ENCODE measurements at regions not wholly inside any gene's neighbourhood (a gene's known extent, or its start where the extent isn't known, plus 50 kb on each side); places are given as distances from the start of the nearest gene placed in this dataset.
"Not testable (repeated sequence)": the region's sequence is repeated elsewhere in the genome, so short reads cannot be mapped to it uniquely, and the experiment has no call there.

DNA sequence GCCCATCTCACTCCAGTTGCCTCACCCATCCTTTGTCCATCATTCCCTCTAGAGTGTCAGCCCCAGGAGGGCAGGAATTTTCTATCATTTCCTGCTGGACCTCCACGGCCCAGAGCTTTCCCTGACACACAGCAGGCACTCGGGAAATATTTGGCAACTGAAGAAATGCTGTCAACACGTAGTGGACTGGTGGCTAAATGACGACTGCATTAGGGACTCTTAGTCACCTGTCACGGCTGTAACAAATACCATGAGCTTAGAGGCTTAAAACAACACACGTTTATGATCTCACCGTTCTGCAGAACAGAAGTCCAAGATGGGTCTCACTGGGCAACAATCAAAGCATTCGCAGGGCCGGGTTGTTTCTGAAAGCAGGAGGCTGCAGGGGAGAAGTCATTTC is 91.3 kb downstream of the PHETA1 start:
- ATAC-seq = no peak
- intact Hi-C loops (cut with DNase I) = no loop called here
- no peak for DNase-seq

- DNase-seq (no peak), ATAC-seq (no peak)
- intact Hi-C loops (cut with DNase I) = no loop called here
These were observed 92.7 kb downstream of the PHETA1 start for GRCh38 chr12:111276146-111276545.

DNA sequence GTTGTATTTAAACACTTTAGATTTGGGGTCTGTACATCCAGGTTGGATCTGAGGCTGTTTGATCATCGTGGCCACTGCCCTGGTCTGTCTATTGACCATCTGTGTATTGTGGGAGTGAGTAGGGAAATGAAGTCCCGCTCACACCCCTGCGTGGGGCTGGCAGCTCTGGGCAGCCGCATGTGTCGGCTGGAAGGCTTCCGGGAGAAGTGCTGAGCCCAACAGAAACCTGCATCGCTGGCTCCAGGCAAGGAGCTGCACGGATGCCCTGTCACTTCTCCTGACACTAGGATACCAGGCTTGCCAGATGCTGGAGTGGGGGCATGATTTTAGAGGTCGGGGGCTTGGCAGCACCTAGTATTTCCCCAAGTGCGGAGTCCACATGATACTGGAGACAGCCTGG is 93.6 kb downstream of the PHETA1 start:
- ATAC-seq (no peak), DNase-seq (no peak)
- intact Hi-C loops (cut with DNase I) = no loop called here

GRCh38 chr12:111274777-111275176 is 94.1 kb downstream of the PHETA1 start:
- DNase-seq (no peak), ATAC-seq (no peak)
- intact Hi-C loops (cut with DNase I) = no loop called here

DNA sequence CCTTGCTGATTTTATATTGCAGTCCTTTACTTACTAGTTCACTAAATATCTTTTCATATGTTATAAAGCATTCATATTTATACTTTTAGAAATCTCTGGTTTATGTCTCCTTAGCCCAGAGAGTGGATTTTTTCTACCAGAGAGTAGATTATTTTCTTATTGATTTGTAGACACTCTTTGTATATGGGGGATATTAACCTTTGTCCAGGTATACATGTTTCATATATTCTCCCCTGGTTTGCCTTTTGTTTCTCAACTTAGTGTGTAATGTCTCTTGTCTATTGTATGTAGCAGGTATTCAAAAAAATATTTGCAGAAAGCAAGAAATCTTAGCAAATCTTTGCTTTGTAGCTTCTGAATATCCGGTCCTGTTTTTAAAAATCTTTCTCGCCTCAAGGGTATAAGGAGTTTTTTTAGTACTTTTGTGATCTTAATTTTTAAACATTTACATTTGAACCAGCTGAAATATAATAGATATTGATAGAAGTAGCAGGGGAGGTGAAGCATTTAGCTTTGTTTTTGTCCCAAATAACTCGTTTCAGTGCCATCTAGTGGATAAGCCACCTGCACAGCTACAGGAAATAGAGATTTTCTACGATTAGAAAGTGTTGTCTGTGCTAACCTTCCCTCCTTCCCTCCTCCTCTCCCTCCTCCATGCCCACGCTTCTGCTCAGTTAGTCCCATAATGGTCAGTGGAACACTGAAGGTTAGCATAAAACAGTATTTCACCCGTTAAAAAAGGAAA is 97.0 kb downstream of the PHETA1 start:
- no peak for ATAC-seq
- intact Hi-C loops (cut with DNase I) = no loop called here

DNA sequence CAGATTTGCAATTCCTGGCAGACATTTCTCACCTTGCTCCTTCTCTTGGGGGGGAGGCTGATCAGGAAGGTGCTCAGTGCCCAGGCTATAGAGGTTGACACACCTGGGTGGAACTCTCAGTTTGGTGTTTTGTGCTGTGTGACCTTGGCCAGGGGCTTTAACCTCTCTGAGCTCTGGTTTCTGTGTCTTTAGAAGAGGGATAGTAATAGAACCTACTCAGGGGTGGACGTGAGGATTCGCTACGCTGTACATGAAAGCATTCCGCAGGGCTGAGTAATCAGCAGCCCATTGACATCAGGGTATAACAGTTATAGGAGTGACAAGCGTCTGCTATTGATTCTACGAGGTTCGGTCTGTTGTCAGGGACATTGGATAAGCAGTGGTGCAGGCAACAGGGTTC is 98.1 kb downstream of the PHETA1 start:
- no peak for DNase-seq
- no peak for ATAC-seq
- intact Hi-C loops (cut with DNase I) = no loop called here

More for the DNA sequence above, 97.0 kb downstream of the PHETA1 start:
- no peak for DNase-seq

- intact Hi-C loops (cut with DNase I) = no loop called here
- ATAC-seq (no peak), DNase-seq (no peak)
These were observed 98.7 kb downstream of the PHETA1 start for GRCh38 chr12:111270239-111270638.

DNA sequence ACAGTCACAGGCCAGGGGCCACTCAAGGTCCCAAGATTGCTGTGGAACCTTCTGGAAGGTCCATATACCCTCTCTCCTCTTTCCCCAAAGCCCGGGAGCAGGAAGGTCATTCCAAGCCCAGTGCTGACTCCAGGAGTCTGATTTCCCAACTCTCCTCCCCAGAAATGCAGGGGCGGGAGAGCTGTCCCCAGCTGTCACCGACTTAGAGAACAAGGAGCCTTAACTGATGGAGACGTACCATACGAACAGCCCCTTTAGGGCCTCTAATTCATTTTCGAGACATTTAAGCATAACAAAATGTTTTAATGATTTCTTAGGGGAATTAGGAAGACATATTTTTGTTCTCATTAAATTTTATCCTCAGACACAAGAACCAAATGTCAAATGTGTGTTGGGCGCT is 99.2 kb downstream of the PHETA1 start:
- intact Hi-C loops (cut with DNase I) = no loop called here
- DNase-seq (no peak), ATAC-seq (no peak)

DNA sequence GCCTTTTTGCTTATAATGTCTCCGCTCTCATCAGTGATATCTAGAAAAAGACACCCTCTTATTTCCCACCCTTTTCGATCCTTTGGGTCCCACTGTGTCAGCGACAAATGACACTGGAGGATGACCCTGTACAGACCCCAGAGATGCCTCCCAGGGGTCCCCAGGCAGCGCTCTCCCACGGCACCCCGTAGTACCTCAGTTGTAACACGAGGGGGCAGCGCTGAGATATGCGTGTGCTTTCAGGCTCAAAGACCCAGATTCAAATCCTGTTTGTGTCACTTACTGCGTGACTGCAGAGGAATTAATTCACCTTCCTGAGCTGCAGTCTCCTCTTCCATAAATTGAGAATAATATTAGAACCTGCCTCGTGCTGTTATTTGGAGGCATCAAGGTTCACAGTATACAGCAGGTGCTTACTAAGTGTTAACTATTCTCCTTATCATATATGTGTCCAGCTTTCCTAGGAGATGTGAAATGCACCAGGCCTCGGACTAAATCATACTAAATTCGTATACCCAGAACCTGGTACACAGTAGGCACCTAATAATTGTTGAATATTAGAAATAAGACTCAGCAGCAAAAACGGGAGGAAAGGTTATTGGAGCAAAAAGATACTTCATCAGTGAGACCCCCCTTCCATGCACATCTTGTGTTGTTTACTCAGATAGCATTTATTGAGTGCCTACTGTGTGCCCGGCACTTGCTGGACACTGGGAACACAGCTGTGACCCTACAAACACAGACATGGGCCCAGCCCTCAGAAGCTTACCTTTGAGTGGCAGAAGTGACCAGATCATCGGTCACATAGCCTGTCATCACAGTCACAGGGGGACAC is 99.9 kb downstream of the PHETA1 start:
- intact Hi-C loops (cut with DNase I) = no loop called here
- ATAC-seq (no peak), DNase-seq (no peak)

GRCh38 chr12:111267144-111267543 is 101.8 kb downstream of the PHETA1 start:
- intact Hi-C loops (cut with DNase I) = no loop called here
- ATAC-seq (no peak), DNase-seq (no peak)

DNA sequence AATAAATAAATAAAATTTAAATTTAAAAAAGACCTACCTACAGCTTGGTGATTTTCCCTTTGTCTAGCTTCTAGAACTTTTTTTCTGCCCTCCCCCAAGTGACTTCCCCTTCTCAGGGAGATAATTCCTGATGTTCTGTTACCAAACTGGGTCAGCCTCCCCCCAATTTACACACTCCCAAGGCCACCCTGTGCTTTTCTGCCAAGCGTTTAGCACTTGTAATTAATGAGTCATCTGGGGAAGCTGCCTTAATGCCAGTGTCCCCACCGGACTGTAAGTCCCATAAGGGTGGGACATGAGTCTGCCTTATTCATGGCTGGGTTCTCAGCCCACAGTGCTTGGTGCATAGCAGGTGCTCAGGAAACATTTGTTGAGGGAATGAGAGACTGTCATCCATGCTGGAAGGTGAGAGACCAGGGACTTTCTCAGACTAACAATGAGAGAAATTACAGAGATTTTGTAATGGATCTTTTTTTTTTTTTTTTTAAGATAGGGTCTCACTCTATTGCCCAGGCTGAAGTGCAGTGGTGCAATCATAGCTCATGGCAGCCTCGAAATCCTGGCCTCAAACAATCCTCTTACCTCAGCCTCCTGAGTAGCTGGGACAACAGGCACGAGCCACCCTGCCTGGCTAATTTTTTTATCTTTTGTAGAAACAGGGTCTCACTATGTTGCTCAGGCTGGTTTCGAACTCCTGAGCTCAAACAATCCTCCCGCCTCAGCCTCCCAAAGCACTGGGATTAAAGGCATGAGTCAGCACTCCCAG is 106.8 kb downstream of the PHETA1 start:
- intact Hi-C loops (cut with DNase I) = no loop called here
- no peak for ATAC-seq
- no peak for DNase-seq

- DNase-seq (no peak), ATAC-seq (no peak)
- intact Hi-C loops (cut with DNase I) = no loop called here
These were observed 108.2 kb downstream of the PHETA1 start for GRCh38 chr12:111260732-111261131.

DNA sequence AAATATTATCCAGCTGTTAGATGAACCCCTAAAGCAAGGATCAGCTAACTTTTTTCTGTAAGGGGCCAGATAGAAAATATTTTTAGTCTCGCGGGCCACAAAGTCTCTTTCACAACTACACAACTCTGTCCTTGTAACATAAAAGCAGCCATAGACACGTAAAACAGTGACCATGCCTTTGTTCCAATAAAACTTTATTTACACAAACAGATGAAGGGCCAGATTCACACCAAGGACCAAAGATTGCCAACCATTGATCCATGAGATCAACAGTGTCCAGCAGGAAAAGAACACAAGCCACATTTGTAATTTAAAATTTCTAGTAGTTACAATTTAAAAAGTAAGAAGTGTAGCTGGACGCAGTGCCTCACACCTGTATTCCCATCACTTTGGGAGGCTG is 109.7 kb downstream of the PHETA1 start:
- DNase-seq (no peak), ATAC-seq (no peak)
- intact Hi-C loops (cut with DNase I) = no loop called here

DNA sequence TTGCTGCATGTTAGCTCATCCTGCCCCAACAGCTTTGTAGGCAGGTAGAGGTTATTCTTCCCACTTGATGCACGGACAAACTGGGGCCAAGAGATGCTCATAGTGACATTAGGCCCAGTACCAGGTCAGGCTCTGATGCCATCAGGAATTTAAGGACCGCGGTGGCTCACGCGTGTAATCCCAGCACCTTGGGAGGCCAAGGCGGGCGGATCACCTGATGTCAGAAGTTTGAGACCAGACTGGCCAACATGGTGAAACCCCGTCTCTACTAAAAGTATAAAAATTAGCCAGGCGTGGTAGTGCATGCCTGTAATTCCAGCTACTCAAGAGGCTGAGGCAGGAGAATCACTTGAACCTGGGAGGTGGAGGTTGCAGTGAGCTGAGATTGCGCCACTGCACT is 110.8 kb downstream of the PHETA1 start:
- intact Hi-C loops (cut with DNase I); ATAC-seq; DNase-seq: not testable (repeated sequence)

DNA sequence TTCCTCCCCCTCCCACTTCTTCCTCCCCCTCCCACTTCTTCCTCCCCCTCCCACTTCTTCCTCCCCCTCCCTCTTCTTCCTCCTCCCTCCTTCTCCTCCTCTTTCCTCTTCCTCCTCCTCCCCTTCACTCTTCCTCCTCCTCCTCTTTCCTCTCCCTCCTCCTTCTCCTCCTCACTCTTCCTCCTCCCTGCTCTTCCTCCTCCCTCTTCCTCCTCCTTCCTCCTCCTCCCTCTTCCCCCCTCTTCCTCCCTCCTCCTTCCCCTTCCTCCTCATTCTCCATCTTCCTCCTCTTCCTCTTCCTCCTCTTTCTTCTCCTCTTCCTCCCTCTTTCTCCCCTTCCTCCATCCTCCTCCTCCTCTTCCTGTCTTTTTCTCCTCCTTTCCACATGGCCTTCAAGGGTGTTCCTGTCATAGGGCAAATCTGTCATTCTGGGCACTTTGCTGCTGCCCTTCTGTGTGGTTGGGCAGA is 111.4 kb downstream of the PHETA1 start:
- intact Hi-C loops (cut with DNase I) = no loop called here
- DNase-seq (no peak), ATAC-seq (no peak)

- no peak for ATAC-seq
- intact Hi-C loops (cut with DNase I) = no loop called here
These were observed 112.1 kb downstream of the PHETA1 start for GRCh38 chr12:111256629-111257434.

DNA sequence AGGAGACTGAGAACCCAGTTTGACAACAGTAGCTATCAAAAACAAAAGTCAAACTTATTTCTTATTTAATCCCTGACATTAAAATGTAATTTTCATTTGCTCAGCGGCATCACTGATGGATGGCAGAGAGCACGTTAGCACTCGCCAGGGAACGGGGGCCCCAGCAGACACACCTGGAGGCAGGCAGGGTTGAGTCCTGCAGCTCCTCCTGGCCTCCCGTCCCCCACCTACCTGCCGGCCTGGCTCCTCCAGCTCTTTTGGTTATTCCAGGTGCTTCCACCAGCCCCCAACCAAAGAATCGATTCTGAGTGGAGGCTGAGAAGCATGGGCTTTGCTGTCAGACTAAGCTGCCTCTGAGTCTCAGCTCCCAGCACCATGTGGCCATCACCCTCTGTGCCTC is 113.6 kb downstream of the PHETA1 start:
- intact Hi-C loops (cut with DNase I) = no loop called here
- ATAC-seq = no peak

More at GRCh38 chr12:111256629-111257434, 112.1 kb downstream of the PHETA1 start:
- no peak for DNase-seq

DNA sequence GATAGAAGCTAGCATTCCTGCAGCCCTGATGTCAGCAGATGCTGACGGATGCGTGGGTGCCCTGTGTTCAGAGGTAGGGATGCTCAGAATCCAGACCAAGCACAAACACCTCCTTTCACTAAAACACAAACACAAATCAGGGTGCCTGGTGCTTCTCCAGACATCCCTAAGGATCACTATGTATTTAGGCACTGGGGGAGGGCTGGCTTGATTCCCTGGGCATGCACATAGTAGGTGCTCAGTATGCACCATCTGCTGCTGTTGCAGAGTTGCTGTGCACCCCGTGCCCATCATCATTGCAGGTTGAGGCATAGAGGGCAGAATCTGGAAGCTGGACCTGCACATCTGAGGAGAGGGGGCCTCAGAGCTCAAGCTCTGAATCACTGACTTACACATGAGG is 114.8 kb downstream of the PHETA1 start:
- ATAC-seq (no peak), DNase-seq (no peak)
- intact Hi-C loops (cut with DNase I) = no loop called here

More for the DNA sequence above, 113.6 kb downstream of the PHETA1 start:
- DNase-seq = no peak

DNA sequence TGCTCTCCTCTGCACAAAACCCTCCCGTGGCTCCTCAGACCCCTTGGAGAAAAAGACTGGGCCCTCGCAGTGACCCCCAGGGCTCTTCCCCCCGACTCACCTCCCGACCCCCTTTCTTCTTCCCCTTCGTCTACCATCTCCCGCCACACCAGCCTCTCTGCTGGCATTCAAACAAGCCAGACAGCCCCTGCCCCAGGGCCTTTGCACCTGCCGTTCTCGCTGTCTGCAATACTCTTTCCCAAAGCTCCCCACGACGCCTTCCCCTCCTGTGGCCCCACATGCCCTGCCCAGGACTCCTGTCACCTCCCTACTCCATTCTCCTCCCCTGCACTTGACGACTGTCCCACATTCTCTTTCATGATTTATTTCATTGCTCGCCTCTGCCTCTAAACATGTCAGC is 115.7 kb downstream of the PHETA1 start:
- intact Hi-C loops (cut with DNase I) = no loop called here
- DNase-seq (no peak), ATAC-seq (no peak)

All from left cardiac atrium (tissue), 4 donors.